WTC11 (cell line): ENCODE measurements at regions not wholly inside any gene's neighbourhood (a gene's known extent, or its start where the extent isn't known, plus 50 kb on each side); places are given as distances from the start of the nearest gene placed in this dataset.

Experiments
- ATAC-seq: fragments of 200-7000 bp; cut with Tn5 transposase; 2 replicates; pipeline ENCODE4 v1.10.0; 2021; ENCODE audit warnings: mild to moderate bottlenecking, moderate library complexity
- CTCF ChIA-PET: fragments of 300-600 bp; sonication (Branson Sonifier 250); formaldehyde crosslinking; loops from one replicate; lab custom pipeline; 2021; ENCODE audit warnings: antibody characterized with exemption; lab: Charles Lee
- POLR2A ChIA-PET: fragments of 350-600 bp; sonication (Branson Sonifier 250); formaldehyde crosslinking; loops from one replicate; lab custom pipeline; 2021; ENCODE audit warnings: antibody characterized with exemption; lab: Charles Lee
- DNase-seq: peaks from one replicate; pipeline ENCODE4 v3.0.0; 2021; ENCODE audit warnings: low spot score
- H3K27ac Mint-ChIP-seq: 2 replicates; pipeline ENCODE4 v1.8.0; 2021; ENCODE audit warnings: mixed read lengths
- H3K27me3 Mint-ChIP-seq: 2 replicates; pipeline ENCODE4 v1.8.0; 2021; ENCODE audit warnings: low read depth, mild to moderate bottlenecking, moderate library complexity, mixed read lengths
- H3K36me3 Mint-ChIP-seq: 2 replicates; pipeline ENCODE4 v1.8.0; 2021; ENCODE audit warnings: mixed read lengths
- H3K4me1 Mint-ChIP-seq: 2 replicates; pipeline ENCODE4 v1.8.0; 2022; ENCODE audit warnings: mixed read lengths
- H3K4me3 Mint-ChIP-seq: 2 replicates; pipeline ENCODE4 v1.8.0; 2021; ENCODE audit warnings: mild to moderate bottlenecking, moderate library complexity, mixed read lengths
- H3K9me3 Mint-ChIP-seq: 2 replicates; pipeline ENCODE4 v1.8.0; 2021; ENCODE audit warnings: mixed read lengths
- ATF3 ChIP-seq: sonication (generic); formaldehyde crosslinking; conservative IDR thresholded peaks from 2 replicates; pipeline ENCODE4 v1.8.1; 2022; ENCODE audit warnings: mild to moderate bottlenecking, missing genetic modification reagents
- CBFB ChIP-seq: sonication (generic); formaldehyde crosslinking; IDR thresholded peaks from 2 replicates; pipeline ENCODE4 v1.8.1; 2022; ENCODE audit warnings: mild to moderate bottlenecking, low read depth, missing genetic modification reagents
- EMX1 ChIP-seq: fragments of 250-450 bp; sonication (Bioruptor Pico); IDR thresholded peaks from 2 replicates; pipeline ENCODE4 v1.8.0; 2021; ENCODE audit warnings: mild to moderate bottlenecking
- FOXP4 ChIP-seq: sonication (generic); formaldehyde crosslinking; IDR thresholded peaks from 2 replicates; pipeline ENCODE4 v1.8.0; 2022; ENCODE audit warnings: mild to moderate bottlenecking, missing genetic modification reagents
- JUN ChIP-seq: sonication (generic); formaldehyde crosslinking; IDR thresholded peaks from 2 replicates; pipeline ENCODE4 v1.8.0; 2023; ENCODE audit warnings: mild to moderate bottlenecking, missing genetic modification reagents
- MXD4 ChIP-seq: fragments of 250-450 bp; sonication (Bioruptor Pico); IDR thresholded peaks from 2 replicates; pipeline ENCODE4 v1.8.0; 2021; ENCODE audit warnings: mild to moderate bottlenecking, moderate library complexity, borderline replicate concordance
- NR3C1 ChIP-seq: sonication (generic); formaldehyde crosslinking; conservative IDR thresholded peaks from 2 replicates; pipeline ENCODE4 v1.8.1; 2023; ENCODE audit warnings: low read depth, mild to moderate bottlenecking, missing genetic modification reagents
- OVOL2 ChIP-seq: fragments of 250-450 bp; sonication (Bioruptor Pico); IDR thresholded peaks from 2 replicates; pipeline ENCODE4 v1.9.0; 2021; ENCODE audit warnings: mild to moderate bottlenecking, borderline replicate concordance
- RORB ChIP-seq: fragments of 250-450 bp; sonication (Bioruptor Pico); IDR thresholded peaks from 2 replicates; pipeline ENCODE4 v1.9.0; 2021; ENCODE audit warnings: mild to moderate bottlenecking
- SMAD4 ChIP-seq: sonication (generic); formaldehyde crosslinking; IDR thresholded peaks from 2 replicates; pipeline ENCODE4 v1.8.0; 2022; ENCODE audit warnings: mild to moderate bottlenecking, missing genetic modification reagents
- STAT6 ChIP-seq: sonication (generic); formaldehyde crosslinking; conservative IDR thresholded peaks from 2 replicates; pipeline ENCODE4 v1.8.1; 2023; ENCODE audit warnings: mild to moderate bottlenecking, low read depth, missing genetic modification reagents, moderate library complexity
- TEAD4 ChIP-seq: sonication (generic); formaldehyde crosslinking; IDR thresholded peaks from 2 replicates; pipeline ENCODE4 v1.8.0; 2022; ENCODE audit warnings: mild to moderate bottlenecking, missing genetic modification reagents
- USF2 ChIP-seq: sonication (generic); formaldehyde crosslinking; IDR thresholded peaks from 2 replicates; pipeline ENCODE4 v1.8.1; 2023; ENCODE audit warnings: mild to moderate bottlenecking, missing genetic modification reagents, moderate library complexity
- ZNF281 ChIP-seq: sonication (generic); formaldehyde crosslinking; IDR thresholded peaks from 2 replicates; pipeline ENCODE4 v1.8.0; 2023; ENCODE audit warnings: mild to moderate bottlenecking, missing genetic modification reagents
- ZNF671 ChIP-seq: fragments of 250-450 bp; sonication (Bioruptor Pico); IDR thresholded peaks from 2 replicates; pipeline ENCODE4 v1.8.0; 2021; ENCODE audit warnings: mild to moderate bottlenecking

GRCh38 chr2:239596792-239597191 is 196.0 kb upstream of the HDAC4 start:
- Mint-ChIP-seq H3K36me3 (peaks cover 6% of the 10 kb centered on the region), H3K27ac (no peak overlapping the region), H3K9me3 (peaks cover 8% of the 10 kb centered on the region), H3K4me1 (peaks cover 8% of the 10 kb centered on the region), H3K4me3 (no peak overlapping the region), H3K27me3 (no peaks in the 10 kb centered on the region; the same call in 1 of the 2 replicates)
- ChIA-PET POLR2A (interaction anchor here (0.6 kb wide), 1 partner anchor 35 kb away, joined by 3 read pairs; no protein-coding TSS in a partner anchor), CTCF (no interaction called here)
- TF ChIP-seq SMAD4 (CRISPR knock-in tag) (no peak), FOXP4 (no peak), ZNF281 (CRISPR knock-in tag) (no peak), MXD4 (CRISPR knock-in tag) (no peak), RORB (CRISPR knock-in tag) (no peak)
- DNase-seq: no peak
- ATAC-seq: no peak

GRCh38 chr2:239596253-239596652 is 195.4 kb upstream of the HDAC4 start:
- DNase-seq: peak; percentile 3
- ATAC-seq: no peak
- H3K27ac Mint-ChIP-seq: no peak overlapping the region

More at GRCh38 chr2:239596253-239596652, 195.4 kb upstream of the HDAC4 start:
- H3K4me1 Mint-ChIP-seq: peaks cover 4% of the 10 kb centered on the region
- H3K4me3 Mint-ChIP-seq: no peak overlapping the region
- POLR2A ChIA-PET: interaction anchor here (0.6 kb wide), 1 partner anchor 35 kb away, joined by 3 read pairs; no protein-coding TSS in a partner anchor
- H3K27me3 Mint-ChIP-seq: no peaks in the 10 kb centered on the region; the same call in 1 of the 2 replicates
- peaks cover 10% of the 10 kb centered on the region for H3K36me3 Mint-ChIP-seq
- TF ChIP-seq OVOL2 (CRISPR knock-in tag) (no peak), CBFB (no peak), STAT6 (CRISPR knock-in tag) (no peak), EMX1 (CRISPR knock-in tag) (no peak), ZNF671 (CRISPR knock-in tag) (no peak), NR3C1 (no peak), JUN (CRISPR knock-in tag) (no peak), USF2 (CRISPR knock-in tag) (no peak), ATF3 (CRISPR knock-in tag) (no peak), TEAD4 (CRISPR knock-in tag) (no peak)
- TF ChIP-seq, all 79 proteins: peak for 0
- CTCF ChIA-PET: no interaction called here
- peaks cover 13% of the 10 kb centered on the region for H3K9me3 Mint-ChIP-seq
